T-helper 2 cell (primary cell): ENCODE measurements at regions not wholly inside any gene's neighbourhood (a gene's known extent, or its start where the extent isn't known, plus 50 kb on each side); places are given as distances from the start of the nearest gene placed in this dataset.
"Not testable (repeated sequence)": the region's sequence is repeated elsewhere in the genome, so short reads cannot be mapped to it uniquely, and the experiment has no call there.

Experiments used
- DNase-seq, 5 experiments: peaks; one replicate each; pipeline versions ENCODE4 v3.0.0 to v3.0.0-alpha.2; 2012 to 2022

DNA sequence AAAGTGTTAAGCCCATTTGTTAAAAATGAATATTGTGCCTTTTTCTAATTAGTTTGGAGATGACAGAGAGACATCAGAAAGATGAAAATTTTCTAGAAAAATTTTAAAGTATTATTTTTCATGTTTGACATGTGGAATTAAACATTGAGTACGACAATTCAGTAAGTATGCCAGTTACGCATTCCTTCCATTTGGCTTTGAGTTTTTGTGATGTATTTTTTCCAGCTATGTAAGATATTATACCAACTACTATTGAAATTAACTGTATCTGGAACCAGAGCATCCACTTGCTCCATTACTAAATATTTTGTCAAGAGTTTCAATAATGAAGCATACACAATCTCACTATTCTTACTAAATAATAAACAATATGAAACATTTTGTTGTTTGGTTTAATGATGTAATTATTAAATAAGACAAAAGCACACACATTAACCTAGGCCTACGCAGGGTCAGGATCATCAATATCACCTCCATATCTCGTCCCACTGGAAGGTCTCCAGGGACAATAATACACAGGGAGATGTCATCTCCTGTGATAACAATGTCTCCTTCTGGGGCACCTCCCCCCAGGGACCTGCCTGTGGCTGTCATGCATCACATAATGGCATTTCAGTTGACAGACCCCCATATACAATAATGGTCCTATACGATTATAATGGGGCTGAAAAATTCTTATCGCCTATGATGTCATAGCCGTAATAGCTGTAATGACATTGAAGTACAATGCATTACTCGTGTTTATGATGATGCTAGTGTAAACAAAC, 274.1 kb downstream of the REEP3 start:
- DNase-seq: no peak

DNA sequence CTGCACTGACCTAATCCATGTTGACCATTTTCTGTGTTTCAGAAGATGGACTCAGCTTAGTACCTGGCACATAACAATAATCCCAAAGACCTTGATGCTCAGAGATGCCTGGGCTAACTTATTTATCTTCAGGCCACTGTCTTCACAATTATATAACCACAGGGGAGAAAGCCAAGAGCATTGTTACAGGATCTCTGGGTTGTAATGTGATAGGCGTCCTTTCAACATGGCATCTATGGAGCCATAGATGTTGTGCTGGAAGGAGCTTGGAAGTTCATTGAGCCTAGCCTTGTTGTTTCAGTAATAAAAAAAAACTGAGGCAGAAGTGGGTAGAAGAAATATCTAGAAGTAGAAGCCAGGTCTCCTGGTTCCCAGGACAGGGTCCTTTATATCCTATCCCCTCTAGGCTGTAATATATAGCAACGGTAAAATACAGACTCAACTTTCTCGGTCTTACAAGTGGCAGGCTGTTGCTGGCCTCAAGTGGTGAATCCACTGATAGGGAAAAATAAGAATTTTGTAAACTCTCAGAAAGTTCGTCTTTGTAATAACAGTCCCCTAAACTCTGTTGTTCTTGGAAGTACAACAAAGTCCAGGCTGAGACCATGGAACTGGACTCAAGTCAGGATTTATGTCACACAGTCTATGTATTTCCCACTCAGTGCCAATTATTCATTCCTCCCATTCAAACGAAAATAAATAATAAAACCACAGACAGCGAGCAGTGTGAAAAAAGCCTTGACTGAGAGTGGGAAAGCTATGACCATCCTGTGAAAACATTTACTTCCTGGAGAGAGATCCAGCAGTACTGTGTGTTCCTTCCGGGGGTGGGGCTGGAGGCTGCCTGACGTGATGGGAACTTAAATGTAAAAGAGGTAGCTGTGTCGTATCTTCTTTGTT, 277.6 kb downstream of the REEP3 start:
- no peak for DNase-seq

DNA sequence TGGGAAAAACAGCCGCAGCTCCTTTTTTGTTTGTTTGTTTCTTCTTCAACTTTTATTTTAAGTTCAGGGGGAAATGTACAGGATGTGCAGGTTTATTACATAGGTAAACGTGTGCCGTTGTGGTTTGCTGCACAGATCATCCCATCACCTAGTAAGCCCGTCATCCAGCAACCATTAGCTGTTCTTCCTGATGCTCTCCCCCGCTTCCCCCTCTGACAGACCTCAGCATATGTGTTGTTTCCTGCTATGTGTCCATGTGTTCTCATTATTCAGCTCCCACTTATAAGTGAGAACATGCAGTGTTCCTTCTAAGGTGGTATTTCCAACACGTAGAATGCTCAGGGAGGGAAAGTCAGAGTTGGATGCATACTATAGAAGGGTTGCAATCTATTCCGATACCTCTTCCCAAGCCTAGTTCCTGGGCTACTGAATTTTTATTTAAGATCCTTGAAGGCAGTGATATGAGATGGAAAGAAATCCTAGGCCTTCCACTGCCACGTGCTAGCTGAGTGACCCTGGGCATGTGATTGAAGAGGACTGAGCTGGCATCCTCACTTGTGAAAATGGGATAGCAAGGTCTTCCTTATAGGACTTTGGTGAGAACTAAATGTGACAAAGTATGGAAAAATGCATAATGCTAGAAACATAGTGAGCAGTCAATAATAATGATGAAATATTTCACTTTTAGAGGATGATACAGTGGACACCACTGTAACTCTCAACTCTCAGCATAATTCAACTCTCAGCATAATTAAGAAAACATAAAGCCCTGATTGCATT, 278.5 kb downstream of the REEP3 start:
- DNase-seq: no peak

DNA sequence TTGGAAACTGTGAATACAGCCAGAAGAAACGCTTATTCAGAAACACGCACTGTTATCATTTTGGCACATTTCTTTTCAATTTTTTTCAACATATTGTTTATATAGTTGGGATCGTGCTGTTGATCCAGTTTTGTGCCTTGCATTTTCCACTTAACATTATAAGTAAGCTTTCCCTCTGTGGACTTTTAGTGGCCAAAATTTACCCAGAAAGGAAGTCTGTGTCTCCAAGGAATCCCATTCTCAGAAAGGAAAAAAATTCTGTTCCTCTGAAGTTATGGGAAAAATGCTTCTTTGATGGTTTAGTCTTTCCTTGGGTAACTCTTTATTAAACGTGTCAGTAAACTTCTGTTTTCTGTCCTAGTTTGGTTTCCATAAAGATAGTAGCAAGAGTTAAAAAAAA, 280.0 kb downstream of the REEP3 start:
- DNase-seq: no peak

DNA sequence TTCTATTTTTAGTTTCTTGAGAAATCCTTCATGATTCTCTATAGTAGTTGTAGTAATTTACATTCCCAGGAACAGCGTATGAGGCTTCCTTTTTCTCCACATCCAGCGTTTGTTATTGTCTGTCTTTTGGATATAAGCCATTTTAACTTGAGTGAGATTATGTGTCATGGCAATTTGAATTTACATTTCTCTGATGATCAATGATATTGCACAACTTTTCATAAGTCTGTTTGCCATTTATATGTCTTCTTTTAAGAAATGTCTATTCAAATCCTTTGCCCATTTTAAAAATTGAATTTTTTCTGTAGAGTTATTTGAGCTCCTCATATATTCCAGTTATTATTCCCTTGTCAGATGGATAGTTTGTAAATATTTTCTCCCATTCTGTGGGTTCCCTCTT, 285.1 kb downstream of the REEP3 start:
- DNase-seq: no peak

DNA sequence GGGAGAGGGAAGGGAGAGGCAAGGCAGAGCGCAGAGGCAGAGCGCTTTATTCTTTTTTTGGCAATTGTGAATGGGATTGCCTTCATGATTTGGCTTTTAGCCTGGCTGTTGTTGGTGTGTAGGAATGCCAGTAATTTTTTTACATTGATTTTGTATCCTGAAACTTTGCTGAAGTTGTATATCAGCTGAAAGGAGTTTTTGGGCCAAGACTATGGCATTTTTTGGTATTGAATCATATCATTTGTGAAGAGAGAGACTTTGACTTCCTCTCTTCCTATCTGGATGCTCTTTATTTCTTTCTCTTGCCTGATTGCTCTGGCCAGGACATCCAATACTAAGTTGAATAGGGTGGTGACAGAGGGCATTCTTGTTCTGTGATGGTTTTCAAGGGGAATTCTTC, 291.3 kb downstream of the REEP3 start:
- DNase-seq: no peak

DNA sequence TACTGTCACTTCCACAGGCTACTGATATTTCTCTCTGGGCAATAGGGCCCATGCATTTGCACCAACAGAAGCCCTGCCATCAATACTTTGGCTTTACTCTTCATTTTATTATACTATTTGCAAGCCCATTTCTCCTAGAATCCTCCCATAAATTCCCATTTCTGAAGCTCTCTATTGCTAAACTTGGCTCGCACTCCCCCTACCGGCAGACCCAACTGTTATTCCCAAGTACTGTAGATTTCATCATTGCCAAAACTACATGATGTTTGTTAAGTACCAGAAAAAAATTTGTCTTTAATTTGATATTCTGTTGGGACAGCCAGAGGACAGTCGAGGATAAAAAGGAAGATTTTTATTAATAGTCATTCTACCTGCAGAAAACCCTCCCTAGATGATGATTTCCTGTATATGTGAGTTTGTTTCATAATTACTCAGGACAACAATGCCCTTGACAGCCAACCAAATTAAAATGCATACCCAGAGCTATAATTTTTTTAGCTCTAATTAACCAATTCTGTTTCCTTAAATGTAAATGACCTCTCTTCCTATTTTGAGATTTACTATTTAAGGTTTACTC, 298.6 kb downstream of the REEP3 start:
- peak in 1 of 5 experiments; percentile 1 for DNase-seq

DNA sequence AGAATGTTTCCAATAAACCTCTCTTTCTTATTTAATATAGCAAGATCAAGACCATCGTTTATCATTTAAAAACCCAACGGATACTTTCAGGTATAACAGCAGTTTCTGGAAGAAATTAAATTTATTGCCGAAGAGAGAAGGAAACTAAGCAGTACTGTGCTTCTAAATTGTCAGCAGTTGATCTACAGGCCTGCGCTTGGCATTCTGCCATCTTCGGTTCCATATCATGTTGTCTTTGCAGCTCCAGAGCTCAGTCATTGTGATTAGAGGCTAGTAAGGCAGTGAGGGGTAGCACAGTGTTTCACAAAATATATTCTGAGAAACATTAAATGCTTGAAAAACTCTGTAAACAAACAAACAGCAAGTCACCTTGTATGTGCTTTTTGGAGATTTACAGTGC, 301.3 kb downstream of the REEP3 start:
- DNase-seq: no peak

DNA sequence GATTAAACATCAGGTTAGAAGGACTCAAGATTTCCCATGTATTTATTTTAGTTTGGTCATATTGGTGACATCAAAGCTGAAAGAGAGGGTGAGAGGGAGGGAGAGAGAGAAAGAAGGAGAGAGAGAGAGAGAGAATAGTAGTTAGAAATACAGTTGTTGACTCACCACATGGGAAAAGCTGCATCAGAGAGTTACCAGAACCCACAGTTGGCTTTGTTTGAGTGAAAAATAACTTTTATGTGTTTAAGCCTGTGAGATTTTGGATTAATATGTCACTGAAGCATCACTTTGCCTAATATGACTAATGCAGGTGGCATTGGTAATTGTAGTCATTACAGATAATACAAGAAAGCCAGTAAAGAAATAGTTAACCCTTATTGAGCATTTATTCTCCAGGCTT, 303.9 kb downstream of the REEP3 start:
- DNase-seq: no peak

DNA sequence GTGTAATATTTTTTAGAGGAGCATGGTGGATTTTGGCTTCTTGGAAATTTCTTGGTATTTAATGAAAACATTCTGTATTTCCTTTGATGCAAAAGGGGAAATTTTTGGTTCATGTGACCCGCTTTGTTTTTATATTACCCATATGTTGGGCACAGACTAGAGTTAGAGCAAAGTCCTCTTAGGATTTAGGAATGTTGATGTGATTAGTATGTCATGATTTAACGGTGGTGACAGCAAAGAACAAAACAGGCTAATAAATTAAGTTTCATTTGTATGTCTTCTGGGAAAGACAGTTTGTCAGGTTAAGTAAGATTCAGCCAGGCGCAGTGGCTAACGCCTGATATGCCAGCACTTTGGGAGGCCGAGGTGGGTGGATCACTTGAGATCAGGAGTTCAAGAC, 304.6 kb downstream of the REEP3 start:
- DNase-seq: no peak

DNA sequence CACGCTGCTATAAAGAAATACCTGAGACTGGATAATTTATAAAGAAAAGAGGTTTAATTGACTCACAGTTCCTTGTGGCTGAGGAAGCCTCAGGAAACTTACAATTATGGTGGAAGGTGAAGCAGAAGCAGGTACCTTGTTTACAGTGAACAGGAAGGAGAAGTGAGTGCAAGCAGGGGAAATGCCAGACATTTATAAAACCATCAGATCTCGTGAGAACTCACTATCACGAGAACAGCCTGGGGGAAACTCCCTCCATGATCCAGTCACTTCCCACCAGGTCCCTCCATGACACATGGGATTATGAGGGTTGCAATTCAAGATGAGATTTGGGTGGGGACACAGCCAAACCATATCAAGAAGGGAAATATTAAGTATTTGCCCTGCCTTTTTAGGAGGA, 305.8 kb downstream of the REEP3 start:
- not testable (repeated sequence) for DNase-seq

DNA sequence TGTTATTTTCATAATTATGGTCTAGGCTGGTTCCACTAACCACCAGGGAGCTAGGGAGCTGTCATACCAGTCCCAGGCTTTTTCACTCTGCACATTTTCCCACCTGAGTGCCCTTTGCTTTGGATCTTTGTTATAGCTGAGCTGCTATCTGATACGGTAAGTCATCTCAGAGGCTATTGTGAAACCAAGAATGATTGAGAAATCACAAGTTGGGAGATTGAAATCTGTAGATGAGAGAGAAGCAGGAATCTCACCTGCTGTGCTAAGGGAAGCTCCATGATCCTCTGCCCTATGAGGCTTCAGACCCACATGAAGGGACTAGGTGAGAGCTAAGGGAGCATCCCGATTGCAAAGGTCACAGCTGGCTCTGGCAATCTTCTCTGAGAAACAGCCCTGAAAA, 307.8 kb downstream of the REEP3 start:
- DNase-seq: no peak

DNA sequence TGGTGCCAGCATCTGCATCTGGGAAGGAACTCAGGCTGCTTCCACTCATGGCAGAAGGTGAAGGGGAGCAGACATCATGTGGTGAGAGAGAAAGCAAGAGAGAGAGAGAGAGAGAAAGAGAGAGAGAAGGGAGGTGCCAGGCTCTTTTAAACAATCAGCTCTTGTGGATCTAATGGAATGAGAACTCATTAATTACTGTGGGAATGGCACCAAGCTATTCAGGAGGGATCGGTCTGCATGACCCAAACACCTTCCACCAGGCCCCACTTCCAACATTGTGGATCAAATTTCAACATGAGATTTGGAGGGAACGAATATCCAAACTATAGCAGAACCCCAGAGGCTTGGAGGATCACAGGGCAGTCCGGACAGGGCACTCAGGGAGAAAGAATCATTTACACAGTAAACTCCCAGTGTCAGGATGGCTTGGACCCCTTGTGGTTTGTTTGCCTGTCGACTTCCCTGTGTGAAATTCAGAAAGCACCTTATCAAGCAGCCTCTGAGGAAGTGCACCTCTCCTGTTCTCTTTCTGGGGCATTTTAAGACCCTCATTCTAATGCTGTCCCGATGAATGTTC, 308.5 kb downstream of the REEP3 start:
- no peak for DNase-seq

DNA sequence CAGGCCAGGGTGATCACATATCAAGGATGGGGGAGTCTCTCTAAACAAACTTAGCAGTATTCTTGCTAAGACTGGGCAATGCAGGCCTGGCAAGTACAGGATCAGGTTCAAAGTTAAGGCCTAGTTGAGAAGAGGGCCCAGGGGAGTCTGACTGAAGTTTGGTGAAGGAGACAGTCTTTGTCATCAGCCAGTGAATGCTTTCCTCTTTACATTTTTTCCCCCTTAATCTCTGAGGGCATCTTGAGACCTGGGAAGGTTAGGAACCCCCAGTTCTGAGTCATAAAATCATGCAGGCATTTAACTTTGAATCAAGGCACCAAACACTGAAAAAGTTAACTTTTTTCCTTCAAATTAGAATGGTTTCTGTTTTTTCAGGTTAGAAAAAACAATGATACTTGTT, 311.5 kb downstream of the REEP3 start:
- DNase-seq: no peak

DNA sequence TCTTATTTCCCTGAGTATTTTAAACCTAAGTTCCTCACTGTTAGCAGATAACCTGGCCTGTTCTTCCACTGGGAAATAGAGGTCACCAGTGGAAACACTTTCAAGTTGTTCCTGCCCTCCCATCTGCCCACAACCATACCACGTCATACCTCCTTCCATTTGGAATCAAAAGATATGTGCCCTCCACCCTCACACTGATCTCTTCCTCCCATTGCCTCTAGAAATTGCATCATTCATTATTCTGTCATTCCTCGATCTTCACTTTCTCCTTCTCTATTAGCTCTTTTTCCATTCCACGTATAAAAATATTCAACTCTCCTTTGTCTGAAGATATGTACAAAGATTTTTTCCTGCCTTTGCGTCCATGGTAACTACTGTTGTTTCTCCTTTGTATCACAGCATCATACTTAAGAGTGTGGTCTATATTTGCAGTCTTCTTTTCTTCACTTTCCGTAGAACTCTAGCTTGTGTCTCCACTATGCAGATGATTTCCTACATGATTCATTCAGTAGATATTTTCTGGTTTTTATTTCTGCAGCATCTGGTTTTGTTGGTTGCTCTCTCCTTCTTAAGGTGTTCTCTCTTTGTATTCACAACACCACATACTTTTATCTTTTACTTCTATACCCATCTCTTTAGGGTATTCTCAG, 312.3 kb downstream of the REEP3 start:
- no peak for DNase-seq

DNA sequence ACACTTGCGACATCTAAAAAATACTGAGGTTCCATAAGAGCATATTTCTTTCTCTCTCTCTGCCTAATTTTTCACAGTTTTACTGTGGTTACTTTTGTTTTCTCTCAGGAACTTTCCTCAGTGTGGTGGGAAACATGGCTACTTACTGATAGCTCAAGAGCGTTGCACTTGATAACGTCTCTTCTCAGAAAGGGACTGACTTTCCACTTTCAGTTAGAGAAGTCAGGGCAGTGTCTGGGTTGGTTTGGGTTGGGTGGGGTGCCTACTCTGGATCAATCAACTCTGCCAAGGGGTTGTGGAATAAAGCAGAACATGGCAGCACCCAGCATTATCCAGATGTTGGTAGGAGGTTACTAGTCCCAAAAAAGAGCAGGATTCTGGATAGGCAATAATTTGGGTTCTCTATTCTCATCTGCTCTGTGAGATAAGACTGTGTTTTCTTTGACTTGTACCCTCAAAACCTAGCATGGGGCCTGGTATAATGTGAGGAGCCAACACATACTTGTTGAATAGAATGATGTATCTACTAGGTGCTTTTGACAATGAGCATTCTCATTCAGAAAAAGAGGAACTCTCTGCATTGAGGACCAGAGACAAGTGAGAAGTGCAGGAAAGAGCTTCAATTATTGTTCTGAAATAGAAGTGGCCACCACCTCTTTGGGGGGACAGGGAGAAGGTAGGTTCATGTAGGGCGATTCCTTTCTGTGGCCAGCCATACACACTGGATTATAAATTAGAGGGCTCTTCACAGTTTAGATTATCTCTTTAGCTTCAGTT, 315.7 kb downstream of the REEP3 start:
- DNase-seq: no peak

DNA sequence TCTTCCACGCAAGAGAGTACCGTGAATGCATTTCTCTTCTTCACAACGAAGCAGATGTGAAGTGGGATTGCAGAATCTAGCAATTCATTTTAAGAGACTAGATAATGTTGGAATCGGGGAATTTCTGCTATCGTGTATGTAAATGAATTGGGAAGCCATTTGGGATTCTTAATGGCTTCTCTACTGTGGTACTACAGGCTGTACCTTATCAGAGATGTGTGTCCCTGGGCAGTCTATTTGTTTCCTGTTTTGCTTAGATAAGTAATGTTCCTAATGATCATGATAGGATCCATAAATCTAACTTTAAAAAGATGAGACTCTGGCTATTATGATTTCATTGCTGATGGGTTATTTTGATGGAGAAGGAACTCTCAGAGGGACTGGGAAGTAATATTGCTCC, 320.6 kb downstream of the REEP3 start:
- DNase-seq: no peak

DNA sequence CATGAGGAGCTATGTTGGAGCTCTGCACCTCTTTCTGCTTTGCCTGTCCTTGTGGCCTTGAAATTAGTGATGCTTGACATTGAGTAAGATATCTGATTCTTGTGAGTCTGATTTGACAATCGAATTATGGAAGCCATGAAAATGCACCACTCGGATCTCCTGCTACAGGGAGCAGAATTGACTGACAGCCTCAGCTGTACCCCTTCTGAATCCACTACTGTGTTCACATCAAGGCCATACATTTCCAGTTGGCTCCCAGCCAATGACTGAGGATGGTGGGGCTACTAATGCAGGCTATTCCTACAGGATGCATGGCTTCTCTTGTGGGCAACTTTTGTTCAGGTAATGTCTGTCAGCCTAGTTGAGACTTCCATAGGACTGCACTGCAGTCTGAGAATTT, 321.9 kb downstream of the REEP3 start:
- no peak for DNase-seq

DNA sequence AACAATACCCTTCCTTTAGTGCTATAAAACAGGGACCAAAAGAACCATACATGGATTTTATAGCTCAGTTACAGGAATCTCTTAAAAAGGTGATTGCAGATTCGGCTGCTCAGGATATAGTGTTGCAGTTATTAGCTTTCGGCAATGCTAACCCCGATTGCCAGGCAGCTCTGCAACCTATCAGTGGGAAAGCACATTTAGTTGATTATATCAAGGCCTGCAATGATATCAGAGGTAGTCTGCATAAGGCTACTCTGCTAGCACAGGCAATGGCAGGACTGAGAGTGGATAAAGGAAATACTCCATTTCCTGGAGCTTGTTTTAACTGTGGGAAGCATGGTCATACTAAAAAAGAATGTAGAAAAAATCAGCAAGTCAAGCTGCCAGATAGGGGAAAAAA, 327.7 kb downstream of the REEP3 start:
- not testable (repeated sequence) for DNase-seq

DNA sequence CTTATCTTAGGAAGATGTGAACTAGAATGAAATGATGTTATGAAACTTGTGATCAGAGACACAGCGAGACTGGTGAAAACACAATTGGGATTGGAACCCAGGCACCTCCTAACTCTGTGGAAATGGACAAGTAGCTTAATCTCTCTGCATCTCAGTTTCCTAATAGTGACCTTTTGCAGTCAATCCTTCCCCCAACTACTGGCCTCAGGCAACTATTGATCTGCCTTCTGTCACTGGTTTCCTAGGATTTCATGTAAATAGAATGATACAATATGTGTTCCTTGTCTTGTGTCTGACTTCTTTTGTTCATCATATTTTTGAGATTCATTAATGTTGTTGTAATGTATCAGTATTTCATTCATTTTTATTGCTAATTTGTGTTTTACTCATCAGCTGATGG, 341.7 kb downstream of the REEP3 start:
- DNase-seq: no peak

DNA sequence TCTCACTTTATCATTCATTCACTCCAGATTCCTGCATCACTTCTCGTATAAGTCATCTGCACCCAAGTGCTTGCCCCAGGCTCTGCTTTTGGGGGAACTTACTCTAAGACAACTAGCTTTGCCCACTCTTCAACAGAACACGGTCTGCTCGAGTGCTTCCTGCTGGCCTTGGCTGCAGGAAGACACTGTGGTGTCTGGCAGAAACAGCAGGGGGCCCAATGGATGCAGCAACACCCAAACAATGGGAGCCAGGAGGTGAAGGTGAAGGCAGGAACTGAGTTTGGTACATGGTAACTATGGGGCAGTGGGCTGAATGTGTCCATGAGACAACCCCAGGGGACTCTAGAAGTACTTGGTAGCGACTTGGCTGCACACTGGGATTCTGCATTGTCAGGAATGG, 344.0 kb downstream of the REEP3 start:
- DNase-seq: no peak
